ENCODE measurements at regions not wholly inside any gene's neighbourhood (a gene's known extent, or its start where the extent isn't known, plus 50 kb on each side); places are given as distances from the start of the nearest gene placed in this dataset.

- H3K27ac Mint-ChIP-seq (ENCODE audit: unreplicated experiment), result no peak overlapping the region
- TF ChIP-seq, protein P1, sequence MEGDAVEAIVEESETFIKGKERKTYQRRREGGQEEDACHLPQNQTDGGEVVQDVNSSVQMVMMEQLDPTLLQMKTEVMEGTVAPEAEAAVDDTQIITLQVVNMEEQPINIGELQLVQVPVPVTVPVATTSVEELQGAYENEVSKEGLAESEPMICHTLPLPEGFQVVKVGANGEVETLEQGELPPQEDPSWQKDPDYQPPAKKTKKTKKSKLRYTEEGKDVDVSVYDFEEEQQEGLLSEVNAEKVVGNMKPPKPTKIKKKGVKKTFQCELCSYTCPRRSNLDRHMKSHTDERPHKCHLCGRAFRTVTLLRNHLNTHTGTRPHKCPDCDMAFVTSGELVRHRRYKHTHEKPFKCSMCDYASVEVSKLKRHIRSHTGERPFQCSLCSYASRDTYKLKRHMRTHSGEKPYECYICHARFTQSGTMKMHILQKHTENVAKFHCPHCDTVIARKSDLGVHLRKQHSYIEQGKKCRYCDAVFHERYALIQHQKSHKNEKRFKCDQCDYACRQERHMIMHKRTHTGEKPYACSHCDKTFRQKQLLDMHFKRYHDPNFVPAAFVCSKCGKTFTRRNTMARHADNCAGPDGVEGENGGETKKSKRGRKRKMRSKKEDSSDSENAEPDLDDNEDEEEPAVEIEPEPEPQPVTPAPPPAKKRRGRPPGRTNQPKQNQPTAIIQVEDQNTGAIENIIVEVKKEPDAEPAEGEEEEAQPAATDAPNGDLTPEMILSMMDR (IDR thresholded peaks at IDR 0.05; ENCODE audit: unreplicated experiment), result no peak
- no peaks in the 10 kb centered on the region for H3K27me3 Mint-ChIP-seq (ENCODE audit: unreplicated experiment)
- no peaks in the 10 kb centered on the region for H3K9me3 Mint-ChIP-seq (ENCODE audit: unreplicated experiment)
- no peaks in the 10 kb centered on the region for H3K36me3 Mint-ChIP-seq (ENCODE audit: low read depth, unreplicated experiment)
- no peaks in the 10 kb centered on the region for H3K4me1 Mint-ChIP-seq (ENCODE audit: unreplicated experiment)
- no peak overlapping the region for H3K4me3 Mint-ChIP-seq (ENCODE audit: unreplicated experiment)
- no peak for DNase-seq (ENCODE audit: low spot score)
These were observed 975.5 kb downstream of the OLFM4 start for GRCh38 chr13:54004026-54004699.

DNA sequence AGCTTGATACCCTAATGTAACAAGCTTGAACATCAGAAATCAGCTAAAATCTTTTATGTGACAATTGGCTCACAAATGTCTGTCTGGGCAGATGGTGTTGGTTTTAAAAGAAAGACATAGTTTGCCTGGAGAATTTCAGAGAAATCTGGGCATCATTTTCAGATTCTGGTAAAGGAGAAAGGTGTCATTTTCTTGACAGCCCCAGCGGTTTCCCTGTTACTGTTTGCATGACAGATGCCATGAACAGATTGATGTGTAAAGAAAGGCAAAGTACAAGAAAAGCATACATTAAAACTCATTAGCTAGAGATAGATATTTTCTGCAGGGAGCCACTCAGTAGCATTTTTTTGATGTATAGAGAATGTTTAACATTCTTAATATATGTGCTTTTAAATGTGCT is 987.9 kb downstream of the OLFM4 start:
- Mint-ChIP-seq H3K4me1 (ENCODE audit: unreplicated experiment) (peaks cover 2% of the 10 kb centered on the region), H3K9me3 (ENCODE audit: unreplicated experiment) (no peaks in the 10 kb centered on the region), H3K4me3 (ENCODE audit: unreplicated experiment) (no peak overlapping the region), H3K27me3 (ENCODE audit: unreplicated experiment) (no peaks in the 10 kb centered on the region), H3K27ac (ENCODE audit: unreplicated experiment) (no peak overlapping the region), H3K36me3 (ENCODE audit: low read depth, unreplicated experiment) (no peaks in the 10 kb centered on the region)
- DNase-seq (ENCODE audit: low spot score), result no peak
- TF ChIP-seq, protein P1 (IDR thresholded peaks at IDR 0.05; ENCODE audit: unreplicated experiment), result no peak

- H3K36me3 Mint-ChIP-seq (ENCODE audit: low read depth, unreplicated experiment), result no peaks in the 10 kb centered on the region
- H3K4me1 Mint-ChIP-seq (ENCODE audit: unreplicated experiment), result peaks cover 2% of the 10 kb centered on the region
- H3K27me3 Mint-ChIP-seq (ENCODE audit: unreplicated experiment), result peaks cover 1% of the 10 kb centered on the region
- TF ChIP-seq, protein P1 (IDR thresholded peaks at IDR 0.05; ENCODE audit: unreplicated experiment), result no peak
- H3K27ac Mint-ChIP-seq (ENCODE audit: unreplicated experiment), result no peak overlapping the region
- H3K9me3 Mint-ChIP-seq (ENCODE audit: unreplicated experiment), result no peaks in the 10 kb centered on the region
- no peak for DNase-seq (ENCODE audit: low spot score)
- no peak overlapping the region for H3K4me3 Mint-ChIP-seq (ENCODE audit: unreplicated experiment)
These were observed 989.9 kb downstream of the OLFM4 start for GRCh38 chr13:54018485-54018884.

DNA sequence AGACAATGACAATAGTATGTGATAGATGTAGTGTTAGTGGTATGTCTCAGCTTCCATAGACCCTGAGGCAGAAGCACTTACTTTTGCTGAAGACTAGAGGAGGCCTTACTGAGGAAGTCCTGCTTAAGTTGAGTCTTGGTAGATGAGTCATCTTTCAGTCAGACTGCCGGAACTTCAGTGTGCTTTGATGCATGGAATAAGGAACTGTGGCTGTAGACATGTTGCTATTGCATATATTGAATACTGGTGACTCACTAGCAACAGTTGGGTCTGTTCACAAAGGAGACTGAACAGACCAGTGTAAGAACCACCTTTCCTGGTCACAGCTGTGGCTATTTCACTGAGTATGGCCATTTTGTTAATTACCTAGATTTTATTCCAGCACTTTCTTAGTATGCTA is 1000.6 kb downstream of the OLFM4 start:
- Mint-ChIP-seq H3K9me3 (ENCODE audit: unreplicated experiment) (no peaks in the 10 kb centered on the region), H3K27ac (ENCODE audit: unreplicated experiment) (no peak overlapping the region), H3K4me3 (ENCODE audit: unreplicated experiment) (no peak overlapping the region), H3K36me3 (ENCODE audit: low read depth, unreplicated experiment) (no peaks in the 10 kb centered on the region), H3K4me1 (ENCODE audit: unreplicated experiment) (no peaks in the 10 kb centered on the region), H3K27me3 (ENCODE audit: unreplicated experiment) (no peaks in the 10 kb centered on the region)
- TF ChIP-seq, protein P1 (IDR thresholded peaks at IDR 0.05; ENCODE audit: unreplicated experiment), result no peak
- DNase-seq (ENCODE audit: low spot score), result no peak

GRCh38 chr13:54029720-54030119 is 1001.1 kb downstream of the OLFM4 start:
- Mint-ChIP-seq H3K4me3 (ENCODE audit: unreplicated experiment) (no peak overlapping the region), H3K27me3 (ENCODE audit: unreplicated experiment) (no peaks in the 10 kb centered on the region), H3K9me3 (ENCODE audit: unreplicated experiment) (no peaks in the 10 kb centered on the region), H3K36me3 (ENCODE audit: low read depth, unreplicated experiment) (no peaks in the 10 kb centered on the region), H3K27ac (ENCODE audit: unreplicated experiment) (no peak overlapping the region), H3K4me1 (ENCODE audit: unreplicated experiment) (no peaks in the 10 kb centered on the region)
- no peak for DNase-seq (ENCODE audit: low spot score)
- TF ChIP-seq, protein P1 (IDR thresholded peaks at IDR 0.05; ENCODE audit: unreplicated experiment), result no peak
